ENCODE measurements at regions not wholly inside any gene's neighbourhood (a gene's known extent, or its start where the extent isn't known, plus 50 kb on each side); places are given as distances from the start of the nearest gene placed in this dataset.

GRCh38 chr1:47635111-47635510 is 197.3 kb downstream of the FOXD2 start:
- no peak for ATAC-seq (ENCODE audit: low read depth in 2 of 2)
- H3K9me3 Mint-ChIP-seq: peaks cover 0 to 2% (median 0%) of the 10 kb centered on the region in 7 donors
- H3K4me1 Mint-ChIP-seq: no peaks in the 10 kb centered on the region

GRCh38 chr1:47635597-47635996 is 197.8 kb downstream of the FOXD2 start:
- no peaks in the 10 kb centered on the region for H3K4me1 ChIP-seq (ENCODE audit: control insufficient read depth, insufficient read depth, low read length, poor library complexity, severe bottlenecking)
- H3K36me3 ChIP-seq (ENCODE audit: control insufficient read depth, insufficient read depth, low read length): no peaks in the 10 kb centered on the region
- H3K4me1 Mint-ChIP-seq: no peaks in the 10 kb centered on the region
- peaks cover 0 to 2% (median 0%) of the 10 kb centered on the region in 7 donors for H3K9me3 Mint-ChIP-seq
- H3K27ac Mint-ChIP-seq: no peak overlapping the region
- H3K4me3 Mint-ChIP-seq: no peak overlapping the region
- peaks cover 4% of the 10 kb centered on the region for H3K27me3 Mint-ChIP-seq
- no peak overlapping the region for H3K4me3 ChIP-seq (ENCODE audit: low read depth, low read length)
- H3K36me3 Mint-ChIP-seq: no peaks in the 10 kb centered on the region
- H3K9me3 ChIP-seq (ENCODE audit: control insufficient read depth in 2 of 2, low read length in 2 of 2): no peaks in the 10 kb centered on the region
- no peak for DNase-seq
- ATAC-seq (ENCODE audit: low read depth in 2 of 2): no peak
- no peaks in the 10 kb centered on the region for H3K27me3 ChIP-seq (ENCODE audit: control insufficient read depth, insufficient read depth, low read length)
- H3K27ac ChIP-seq (ENCODE audit: insufficient read depth, low read length, poor library complexity, severe bottlenecking): no peak overlapping the region

More at GRCh38 chr1:47635111-47635510, 197.3 kb downstream of the FOXD2 start:
- peaks cover 3% of the 10 kb centered on the region for H3K27me3 Mint-ChIP-seq
- H3K27me3 ChIP-seq (ENCODE audit: control insufficient read depth, insufficient read depth, low read length): no peaks in the 10 kb centered on the region
- no peak overlapping the region for H3K27ac ChIP-seq (ENCODE audit: insufficient read depth, low read length, poor library complexity, severe bottlenecking)
- H3K36me3 Mint-ChIP-seq: no peaks in the 10 kb centered on the region
- no peaks in the 10 kb centered on the region for H3K4me1 ChIP-seq (ENCODE audit: control insufficient read depth, insufficient read depth, low read length, poor library complexity, severe bottlenecking)
- H3K4me3 Mint-ChIP-seq: no peak overlapping the region
- no peak overlapping the region for H3K4me3 ChIP-seq (ENCODE audit: low read depth, low read length)
- no peak overlapping the region for H3K27ac Mint-ChIP-seq
- H3K9me3 ChIP-seq (ENCODE audit: control insufficient read depth in 2 of 2, low read length in 2 of 2): no peaks in the 10 kb centered on the region
- no peak for DNase-seq
- H3K36me3 ChIP-seq (ENCODE audit: control insufficient read depth, insufficient read depth, low read length): no peaks in the 10 kb centered on the region

GRCh38 chr1:47637111-47637685 is 199.4 kb downstream of the FOXD2 start:
- Histone ChIP-seq H3K4me3 (ENCODE audit: low read depth, low read length) (no peak overlapping the region), H3K27me3 (ENCODE audit: control insufficient read depth, insufficient read depth, low read length) (no peaks in the 10 kb centered on the region), H3K9me3 (ENCODE audit: control insufficient read depth in 2 of 2, low read length in 2 of 2) (no peaks in the 10 kb centered on the region), H3K36me3 (ENCODE audit: control insufficient read depth, insufficient read depth, low read length) (no peaks in the 10 kb centered on the region), H3K4me1 (ENCODE audit: control insufficient read depth, insufficient read depth, low read length, poor library complexity, severe bottlenecking) (no peaks in the 10 kb centered on the region), H3K27ac (ENCODE audit: insufficient read depth, low read length, poor library complexity, severe bottlenecking) (no peak overlapping the region)
- Mint-ChIP-seq H3K4me3 (no peak overlapping the region), H3K9me3 (peaks cover 0 to 2% (median 0%) of the 10 kb centered on the region in 7 donors), H3K4me1 (no peaks in the 10 kb centered on the region), H3K36me3 (no peaks in the 10 kb centered on the region), H3K27me3 (peaks cover 4% of the 10 kb centered on the region), H3K27ac (no peak overlapping the region)
- ATAC-seq (ENCODE audit: low read depth in 2 of 2) (no peak), DNase-seq (no peak)

GRCh38 chr1:47638240-47638639 is 200.4 kb downstream of the FOXD2 start:
- Mint-ChIP-seq H3K4me3 (no peak overlapping the region), H3K27ac (peak overlapping the region in 1 of 3 donors; percentile 25), H3K9me3 (peaks cover 0 to 2% (median 0%) of the 10 kb centered on the region in 7 donors), H3K27me3 (peaks cover 4% of the 10 kb centered on the region), H3K4me1 (no peaks in the 10 kb centered on the region), H3K36me3 (no peaks in the 10 kb centered on the region)
- Histone ChIP-seq H3K9me3 (ENCODE audit: control insufficient read depth in 2 of 2, low read length in 2 of 2) (no peaks in the 10 kb centered on the region), H3K4me3 (ENCODE audit: low read depth, low read length) (no peak overlapping the region), H3K4me1 (ENCODE audit: control insufficient read depth, insufficient read depth, low read length, poor library complexity, severe bottlenecking) (no peaks in the 10 kb centered on the region), H3K27ac (ENCODE audit: insufficient read depth, low read length, poor library complexity, severe bottlenecking) (no peak overlapping the region), H3K36me3 (ENCODE audit: control insufficient read depth, insufficient read depth, low read length) (no peaks in the 10 kb centered on the region), H3K27me3 (ENCODE audit: control insufficient read depth, insufficient read depth, low read length) (no peaks in the 10 kb centered on the region)
- DNase-seq: no peak
- no peak for ATAC-seq (ENCODE audit: low read depth in 2 of 2)

- no peaks in the 10 kb centered on the region for H3K27me3 ChIP-seq (ENCODE audit: control insufficient read depth, insufficient read depth, low read length)
- peaks cover 0 to 2% (median 0%) of the 10 kb centered on the region in 7 donors for H3K9me3 Mint-ChIP-seq
- H3K4me3 Mint-ChIP-seq: no peak overlapping the region
- no peak overlapping the region for H3K27ac ChIP-seq (ENCODE audit: insufficient read depth, low read length, poor library complexity, severe bottlenecking)
- DNase-seq (no peak), ATAC-seq (ENCODE audit: low read depth in 2 of 2) (no peak)
- peaks cover 4% of the 10 kb centered on the region for H3K27me3 Mint-ChIP-seq
- H3K4me1 Mint-ChIP-seq: no peaks in the 10 kb centered on the region
- no peak overlapping the region for H3K4me3 ChIP-seq (ENCODE audit: low read depth, low read length)
- H3K36me3 Mint-ChIP-seq: no peaks in the 10 kb centered on the region
- no peaks in the 10 kb centered on the region for H3K36me3 ChIP-seq (ENCODE audit: control insufficient read depth, insufficient read depth, low read length)
- H3K9me3 ChIP-seq (ENCODE audit: control insufficient read depth in 2 of 2, low read length in 2 of 2): no peaks in the 10 kb centered on the region
- no peaks in the 10 kb centered on the region for H3K4me1 ChIP-seq (ENCODE audit: control insufficient read depth, insufficient read depth, low read length, poor library complexity, severe bottlenecking)
- H3K27ac Mint-ChIP-seq: no peak overlapping the region
These were observed 200.9 kb downstream of the FOXD2 start for GRCh38 chr1:47638713-47639112.

GRCh38 chr1:47643306-47644211 is 205.7 kb downstream of the FOXD2 start:
- no peak overlapping the region for H3K4me3 ChIP-seq (ENCODE audit: low read depth, low read length)
- H3K27me3 ChIP-seq (ENCODE audit: control insufficient read depth, insufficient read depth, low read length): no peaks in the 10 kb centered on the region
- no peaks in the 10 kb centered on the region for H3K9me3 ChIP-seq (ENCODE audit: control insufficient read depth in 2 of 2, low read length in 2 of 2)
- H3K27ac ChIP-seq (ENCODE audit: insufficient read depth, low read length, poor library complexity, severe bottlenecking): no peak overlapping the region
- no peaks in the 10 kb centered on the region for H3K9me3 Mint-ChIP-seq
- no peak overlapping the region for H3K4me3 Mint-ChIP-seq
- no peak overlapping the region for H3K27ac Mint-ChIP-seq
- H3K4me1 ChIP-seq (ENCODE audit: control insufficient read depth, insufficient read depth, low read length, poor library complexity, severe bottlenecking): no peaks in the 10 kb centered on the region
- no peaks in the 10 kb centered on the region for H3K36me3 ChIP-seq (ENCODE audit: control insufficient read depth, insufficient read depth, low read length)
- ATAC-seq (ENCODE audit: low read depth in 2 of 2): no peak
- no peaks in the 10 kb centered on the region for H3K36me3 Mint-ChIP-seq
- no peaks in the 10 kb centered on the region for H3K4me1 Mint-ChIP-seq
- DNase-seq: no peak
- H3K27me3 Mint-ChIP-seq: peaks cover 4% of the 10 kb centered on the region

GRCh38 chr1:47644212-47644573 is 206.3 kb downstream of the FOXD2 start:
- Mint-ChIP-seq H3K4me1 (no peaks in the 10 kb centered on the region), H3K9me3 (no peaks in the 10 kb centered on the region), H3K36me3 (no peaks in the 10 kb centered on the region), H3K27me3 (peaks cover 4% of the 10 kb centered on the region), H3K27ac (no peak overlapping the region), H3K4me3 (no peak overlapping the region)
- Histone ChIP-seq H3K27ac (ENCODE audit: insufficient read depth, low read length, poor library complexity, severe bottlenecking) (no peak overlapping the region), H3K4me3 (ENCODE audit: low read depth, low read length) (no peak overlapping the region), H3K27me3 (ENCODE audit: control insufficient read depth, insufficient read depth, low read length) (no peaks in the 10 kb centered on the region), H3K9me3 (ENCODE audit: control insufficient read depth in 2 of 2, low read length in 2 of 2) (no peaks in the 10 kb centered on the region), H3K36me3 (ENCODE audit: control insufficient read depth, insufficient read depth, low read length) (no peaks in the 10 kb centered on the region), H3K4me1 (ENCODE audit: control insufficient read depth, insufficient read depth, low read length, poor library complexity, severe bottlenecking) (no peaks in the 10 kb centered on the region)
- DNase-seq (no peak), ATAC-seq (ENCODE audit: low read depth in 2 of 2) (no peak)

GRCh38 chr1:47645151-47645550 is 207.3 kb downstream of the FOXD2 start:
- H3K4me3 Mint-ChIP-seq: no peak overlapping the region
- Histone ChIP-seq H3K27me3 (ENCODE audit: control insufficient read depth, insufficient read depth, low read length) (no peaks in the 10 kb centered on the region), H3K36me3 (ENCODE audit: control insufficient read depth, insufficient read depth, low read length) (no peaks in the 10 kb centered on the region), H3K9me3 (ENCODE audit: control insufficient read depth in 2 of 2, low read length in 2 of 2) (no peaks in the 10 kb centered on the region), H3K4me3 (ENCODE audit: low read depth, low read length) (no peak overlapping the region), H3K27ac (ENCODE audit: insufficient read depth, low read length, poor library complexity, severe bottlenecking) (no peak overlapping the region), H3K4me1 (ENCODE audit: control insufficient read depth, insufficient read depth, low read length, poor library complexity, severe bottlenecking) (no peaks in the 10 kb centered on the region)
- no peaks in the 10 kb centered on the region for H3K36me3 Mint-ChIP-seq
- peaks cover under 1% of the 10 kb centered on the region for H3K27me3 Mint-ChIP-seq
- H3K27ac Mint-ChIP-seq: peak overlapping the region in 1 of 3 donors; percentile 68
- no peaks in the 10 kb centered on the region for H3K4me1 Mint-ChIP-seq
- ATAC-seq (ENCODE audit: low read depth in 2 of 2) (no peak), DNase-seq (no peak)
- H3K9me3 Mint-ChIP-seq: no peaks in the 10 kb centered on the region

All from CD4-positive, CD25-positive, alpha-beta regulatory T cell (primary cell).